ENCODE measurements at regions not wholly inside any gene's neighbourhood (a gene's known extent, or its start where the extent isn't known, plus 50 kb on each side); places are given as distances from the start of the nearest gene placed in this dataset.

DNA sequence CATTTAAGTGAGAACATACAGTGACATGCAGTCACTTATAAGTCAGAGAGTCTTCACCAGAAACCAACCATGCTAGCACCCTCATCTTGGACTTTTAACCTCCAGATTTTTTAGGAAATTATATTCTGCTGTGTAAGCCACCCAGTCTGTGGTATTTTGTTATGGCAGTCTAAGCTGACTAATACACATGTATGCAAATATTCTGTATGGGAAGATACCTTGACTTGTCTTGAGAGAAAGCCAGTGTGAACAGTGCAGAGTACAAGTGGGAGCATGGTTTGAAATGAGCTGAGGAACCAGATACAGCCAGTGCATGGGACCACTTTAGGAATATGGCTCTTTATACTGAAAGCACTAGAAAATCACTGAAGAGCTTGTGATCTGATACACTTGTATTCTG, 110.4 kb upstream of the MAP9 start:
- TF ChIP-seq POLR2AphosphoS5 (IDR thresholded peaks at IDR 0.05; ENCODE audit: low read depth, low read length) (no peak), CTCF (IDR thresholded peaks at IDR 0.05) (no peak), JUND (IDR thresholded peaks at IDR 0.05) (no peak), EP300 (IDR thresholded peaks at IDR 0.05; ENCODE audit: borderline replicate concordance in 1 of 2, low read depth in 1 of 2, low read length in 1 of 2) (no peak)
